ENCODE measurements at regions not wholly inside any gene's neighbourhood (a gene's known extent, or its start where the extent isn't known, plus 50 kb on each side); places are given as distances from the start of the nearest gene placed in this dataset.

DNA sequence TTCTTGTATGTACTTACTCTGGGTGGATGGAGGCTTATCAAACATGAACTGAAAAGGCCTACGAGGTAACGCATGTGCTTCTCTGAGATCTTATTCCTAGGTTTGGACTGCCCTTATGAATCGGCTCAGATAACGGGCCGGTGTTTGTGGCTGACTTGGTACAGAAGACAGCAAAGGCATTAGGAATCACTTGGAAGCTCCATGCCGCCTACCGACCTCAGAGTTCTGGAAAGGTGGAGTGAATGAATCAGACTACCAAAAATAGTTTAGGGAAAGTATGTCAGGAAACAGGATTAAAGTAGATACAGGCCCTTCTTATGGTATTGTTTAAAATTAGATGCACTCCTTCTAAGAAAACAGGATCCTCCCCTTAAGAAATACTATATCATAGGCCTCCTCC, 172.4 kb upstream of the PCDH9 start:
- intact Hi-C loops (cut with DNase I; ENCODE audit: low total_unique reads), result no loop called here
- 94 to 100% methylated on average over 7 of the region's 7 CpGs for WGBS, 2 donors (ENCODE audit: low coverage in 1 of 2)
- DNase-seq, result no peak
- Histone ChIP-seq H3K27me3 (no peaks in the 10 kb centered on the region), H3K36me3 (no peaks in the 10 kb centered on the region), H3K27ac (no peak overlapping the region), H3K4me1 (no peaks in the 10 kb centered on the region), H3K4me3 (no peak overlapping the region), H3K9me3 (no peaks in the 10 kb centered on the region)
- in situ Hi-C loops (cut with MboI; ENCODE audit: low pct_ligation_motif_present in 1 of 4, low pct_unique_long_range_greater_than_20kb in 1 of 4, low sequenced_read_pairs in 3 of 4), result no loop called here
- TF ChIP-seq EP300 (IDR thresholded peaks at IDR 0.05; ENCODE audit: low read depth) (no peak), POLR2AphosphoS5 (IDR thresholded peaks at IDR 0.05) (no peak), POLR2A (IDR thresholded peaks at IDR 0.05) (no peak)
- TF ChIP-seq, protein P1, sequence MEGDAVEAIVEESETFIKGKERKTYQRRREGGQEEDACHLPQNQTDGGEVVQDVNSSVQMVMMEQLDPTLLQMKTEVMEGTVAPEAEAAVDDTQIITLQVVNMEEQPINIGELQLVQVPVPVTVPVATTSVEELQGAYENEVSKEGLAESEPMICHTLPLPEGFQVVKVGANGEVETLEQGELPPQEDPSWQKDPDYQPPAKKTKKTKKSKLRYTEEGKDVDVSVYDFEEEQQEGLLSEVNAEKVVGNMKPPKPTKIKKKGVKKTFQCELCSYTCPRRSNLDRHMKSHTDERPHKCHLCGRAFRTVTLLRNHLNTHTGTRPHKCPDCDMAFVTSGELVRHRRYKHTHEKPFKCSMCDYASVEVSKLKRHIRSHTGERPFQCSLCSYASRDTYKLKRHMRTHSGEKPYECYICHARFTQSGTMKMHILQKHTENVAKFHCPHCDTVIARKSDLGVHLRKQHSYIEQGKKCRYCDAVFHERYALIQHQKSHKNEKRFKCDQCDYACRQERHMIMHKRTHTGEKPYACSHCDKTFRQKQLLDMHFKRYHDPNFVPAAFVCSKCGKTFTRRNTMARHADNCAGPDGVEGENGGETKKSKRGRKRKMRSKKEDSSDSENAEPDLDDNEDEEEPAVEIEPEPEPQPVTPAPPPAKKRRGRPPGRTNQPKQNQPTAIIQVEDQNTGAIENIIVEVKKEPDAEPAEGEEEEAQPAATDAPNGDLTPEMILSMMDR (IDR thresholded peaks at IDR 0.05), result no peak

GRCh38 chr13:67395577-67395976, 165.4 kb upstream of the PCDH9 start:
- TF ChIP-seq EP300 (IDR thresholded peaks at IDR 0.05; ENCODE audit: low read depth) (no peak), POLR2A (IDR thresholded peaks at IDR 0.05) (no peak), POLR2AphosphoS5 (IDR thresholded peaks at IDR 0.05) (no peak)
- TF ChIP-seq, protein P1 (IDR thresholded peaks at IDR 0.05), result no peak
- intact Hi-C loops (cut with DNase I; ENCODE audit: low total_unique reads), result no loop called here
- H3K4me3 ChIP-seq, result no peak overlapping the region

DNA sequence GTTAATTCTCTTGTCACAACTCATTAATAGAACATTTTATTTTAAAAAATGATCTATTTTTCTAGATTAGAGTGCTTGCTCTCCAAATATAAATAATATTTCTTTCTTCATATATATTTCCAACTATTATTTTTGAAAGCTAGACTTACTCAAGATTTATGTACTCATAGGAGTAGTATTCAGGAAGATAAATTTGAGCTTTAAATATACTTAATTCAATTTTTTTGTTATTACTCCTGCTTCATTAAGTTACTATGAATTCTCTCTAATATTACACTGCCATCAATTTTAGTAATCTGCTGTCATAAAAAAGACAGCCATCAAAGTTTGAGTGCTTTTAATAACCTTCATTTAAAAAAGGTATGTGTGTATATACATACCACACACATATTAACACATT, 161.9 kb upstream of the PCDH9 start:
- Histone ChIP-seq H3K36me3 (no peaks in the 10 kb centered on the region), H3K27ac (no peak overlapping the region), H3K4me3 (no peak overlapping the region), H3K27me3 (no peaks in the 10 kb centered on the region), H3K9me3 (no peaks in the 10 kb centered on the region), H3K4me1 (no peaks in the 10 kb centered on the region)
- intact Hi-C loops (cut with DNase I; ENCODE audit: low total_unique reads), result no loop called here
- in situ Hi-C loops (cut with MboI; ENCODE audit: low pct_ligation_motif_present in 1 of 4, low pct_unique_long_range_greater_than_20kb in 1 of 4, low sequenced_read_pairs in 3 of 4), result no loop called here
- no peak for DNase-seq
- TF ChIP-seq, protein P1 (IDR thresholded peaks at IDR 0.05), result no peak
- no peak for TF ChIP-seq POLR2AphosphoS5 (IDR thresholded peaks at IDR 0.05)
- TF ChIP-seq EP300 (IDR thresholded peaks at IDR 0.05; ENCODE audit: low read depth), result no peak
- TF ChIP-seq POLR2A (IDR thresholded peaks at IDR 0.05), result no peak

More at GRCh38 chr13:67395577-67395976, 165.4 kb upstream of the PCDH9 start:
- WGBS, 2 donors (ENCODE audit: low coverage in 1 of 2), result 70 to 83% methylated on average over 1 of the region's 1 CpG
- H3K27ac ChIP-seq, result no peak overlapping the region
- H3K27me3 ChIP-seq, result no peaks in the 10 kb centered on the region
- H3K4me1 ChIP-seq, result no peaks in the 10 kb centered on the region
- DNase-seq, result no peak
- in situ Hi-C loops (cut with MboI; ENCODE audit: low pct_ligation_motif_present in 1 of 4, low pct_unique_long_range_greater_than_20kb in 1 of 4, low sequenced_read_pairs in 3 of 4), result no loop called here
- no peaks in the 10 kb centered on the region for H3K9me3 ChIP-seq
- no peaks in the 10 kb centered on the region for H3K36me3 ChIP-seq

DNA sequence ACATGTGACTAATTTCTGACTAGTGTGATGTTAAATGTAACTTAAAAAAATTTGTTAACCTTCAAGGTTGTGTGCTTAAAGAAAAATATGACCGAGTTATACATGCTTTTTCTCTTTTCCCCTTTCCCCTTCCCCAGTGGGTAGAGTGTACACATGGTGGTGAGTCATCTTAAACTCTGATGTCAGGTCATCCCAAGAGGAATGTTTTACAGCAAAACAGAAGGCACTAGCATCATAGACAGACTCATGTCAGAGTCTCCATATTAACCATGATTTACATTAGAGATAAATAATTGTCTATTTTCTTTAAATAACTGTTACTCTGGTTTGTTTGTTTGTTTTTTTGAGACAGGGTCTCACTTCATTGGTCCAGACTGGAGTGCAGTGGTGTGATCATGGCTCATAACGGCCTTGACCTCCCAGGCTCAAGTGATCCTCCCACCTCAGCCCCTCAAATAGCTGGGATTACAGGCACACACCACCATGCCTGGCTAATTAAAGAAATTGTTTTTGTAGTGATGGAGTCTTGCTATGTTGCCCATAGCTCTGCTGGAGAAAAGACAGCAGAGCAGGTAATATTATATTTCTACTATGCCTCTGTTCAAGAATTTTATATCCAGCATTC, 160.4 kb upstream of the PCDH9 start:
- Histone ChIP-seq H3K27me3 (no peaks in the 10 kb centered on the region), H3K27ac (no peak overlapping the region)
- in situ Hi-C loops (cut with MboI; ENCODE audit: low pct_ligation_motif_present in 1 of 4, low pct_unique_long_range_greater_than_20kb in 1 of 4, low sequenced_read_pairs in 3 of 4), result no loop called here

More for the DNA sequence above, 160.4 kb upstream of the PCDH9 start:
- Histone ChIP-seq H3K36me3 (no peaks in the 10 kb centered on the region), H3K4me1 (no peaks in the 10 kb centered on the region), H3K9me3 (no peaks in the 10 kb centered on the region), H3K4me3 (no peak overlapping the region)
- no peak for DNase-seq
- no peak for TF ChIP-seq POLR2AphosphoS5 (IDR thresholded peaks at IDR 0.05)
- no peak for TF ChIP-seq EP300 (IDR thresholded peaks at IDR 0.05; ENCODE audit: low read depth)
- no peak for TF ChIP-seq POLR2A (IDR thresholded peaks at IDR 0.05)
- TF ChIP-seq, protein P1 (IDR thresholded peaks at IDR 0.05), result no peak
- intact Hi-C loops (cut with DNase I; ENCODE audit: low total_unique reads), result no loop called here
- WGBS, 2 donors (ENCODE audit: low coverage in 1 of 2), result 42 to 70% methylated on average over 1 to 2 of the region's 2 CpGs

Data from transverse colon (tissue), 4 donors.